GM10266 (cell line): ENCODE measurements at regions not wholly inside any gene's neighbourhood (a gene's known extent, or its start where the extent isn't known, plus 50 kb on each side); places are given as distances from the start of the nearest gene placed in this dataset.

ENCODE experiments used
- DNase-seq: peaks from one replicate; pipeline ENCODE4 v3.0.0; 2012; ENCODE audit errors: extremely low spot score
- CTCF ChIP-seq: IDR thresholded peaks from 2 replicates; pipeline ENCODE4 v1.5.1; 2012; ENCODE audit warnings: mild to moderate bottlenecking, low read depth; ENCODE audit not compliant: control insufficient read depth, insufficient read depth; ENCODE audit errors: missing control alignments

- DNase-seq = no peak
- TF ChIP-seq CTCF = no peak
These were observed 743.8 kb downstream of the DSC3 start for GRCh38 chr18:30298769-30299168.

GRCh38 chr18:30288662-30289414, 753.7 kb downstream of the DSC3 start:
- no peak for TF ChIP-seq CTCF
- no peak for DNase-seq

- peak; percentile 67 for TF ChIP-seq CTCF
- no peak for DNase-seq
These were observed 761.6 kb downstream of the DSC3 start for GRCh38 chr18:30280861-30281470.

GRCh38 chr18:30280186-30280585, 762.4 kb downstream of the DSC3 start:
- TF ChIP-seq CTCF = no peak
- DNase-seq = no peak

- no peak for TF ChIP-seq CTCF
- no peak for DNase-seq
These were observed 764.9 kb downstream of the DSC3 start for GRCh38 chr18:30277676-30278075.

- no peak for TF ChIP-seq CTCF
- DNase-seq = no peak
These were observed 770.8 kb downstream of the DSC3 start for GRCh38 chr18:30271716-30272115.

GRCh38 chr18:30265190-30265589, 777.4 kb downstream of the DSC3 start:
- TF ChIP-seq CTCF = no peak
- DNase-seq = no peak
